CD4-positive, alpha-beta T cell treated with Interferon alpha-2 for 1 hour (primary cell): ENCODE measurements at regions not wholly inside any gene's neighbourhood (a gene's known extent, or its start where the extent isn't known, plus 50 kb on each side); places are given as distances from the start of the nearest gene placed in this dataset.
"Not testable (repeated sequence)": the region's sequence is repeated elsewhere in the genome, so short reads cannot be mapped to it uniquely, and the experiment has no call there.

Experiments
- DNase-seq, 2 donors: peaks; one replicate each; pipeline ENCODE4 v3.0.0-alpha.2; 2020 to 2022

DNA sequence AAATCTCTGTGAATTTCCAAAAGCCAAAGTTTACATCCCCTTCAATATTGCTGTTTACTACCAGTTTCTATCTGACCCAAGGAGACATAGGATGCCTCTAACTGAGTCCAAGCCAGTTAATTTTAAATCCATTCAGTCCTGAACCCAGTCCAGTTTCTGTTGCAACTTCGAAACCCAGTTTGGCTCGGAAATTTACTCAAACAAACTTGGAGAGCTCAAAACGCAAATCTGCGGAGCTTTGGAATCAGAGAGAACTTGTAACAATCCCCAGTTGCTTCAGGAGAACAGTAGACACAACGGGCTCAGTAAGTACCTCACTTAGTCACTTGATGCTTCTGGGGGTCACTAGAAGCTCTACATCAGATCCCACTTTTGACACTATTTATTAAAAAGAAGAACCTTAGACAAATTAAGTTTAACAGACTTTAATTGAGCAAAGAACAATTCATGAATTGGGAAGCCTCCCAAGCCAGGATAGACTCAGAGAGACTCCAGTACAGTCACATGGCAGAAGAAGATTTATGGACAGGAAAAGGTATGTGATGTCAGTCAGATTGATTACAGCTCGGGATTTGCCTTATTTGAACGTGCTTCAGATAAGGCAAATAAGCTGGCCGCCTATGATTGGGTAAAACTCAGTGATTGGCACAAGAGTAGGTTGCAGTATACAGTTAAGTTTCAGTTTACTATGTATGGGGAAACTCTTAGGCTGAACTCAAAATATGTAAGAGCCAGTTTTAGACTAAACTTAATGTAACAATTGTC, 118.0 kb downstream of the RFPL4B start:
- no peak for DNase-seq

DNA sequence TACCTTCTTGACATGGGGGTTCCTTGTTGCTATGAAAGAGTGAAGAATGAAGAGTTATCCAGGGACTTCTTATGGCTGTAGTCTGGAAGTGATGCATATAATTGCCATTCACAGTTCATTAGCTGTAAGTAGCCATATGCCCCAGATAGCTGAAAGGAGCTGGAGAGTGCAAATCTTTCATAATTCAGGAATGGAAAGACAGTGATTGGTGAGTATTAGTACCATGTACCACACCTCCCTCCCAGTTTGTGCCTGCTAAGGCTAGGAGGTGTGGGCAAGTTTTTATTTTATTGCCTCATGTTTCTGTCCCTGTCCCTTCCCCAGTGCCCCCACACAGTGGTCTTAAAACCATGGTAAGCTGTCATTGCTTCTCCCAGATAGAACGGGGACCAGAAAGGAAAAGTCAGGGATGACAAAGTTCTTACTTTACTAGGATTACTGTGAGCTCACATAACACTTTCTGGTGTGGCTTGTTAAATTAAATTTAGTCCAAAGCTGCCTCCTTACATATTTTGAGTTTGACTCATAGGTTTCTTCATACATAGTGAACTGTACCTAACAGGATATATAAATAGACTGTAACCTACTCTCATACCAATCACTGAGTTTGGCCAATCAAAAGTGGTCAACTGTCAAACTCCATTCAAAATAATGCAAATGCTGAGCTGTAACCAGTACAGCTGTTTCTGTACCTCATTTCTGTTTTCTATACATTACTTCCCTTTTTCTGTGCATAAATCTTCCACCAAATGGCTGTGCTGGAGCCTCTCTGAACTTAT, 119.4 kb downstream of the RFPL4B start:
- DNase-seq: no peak

DNA sequence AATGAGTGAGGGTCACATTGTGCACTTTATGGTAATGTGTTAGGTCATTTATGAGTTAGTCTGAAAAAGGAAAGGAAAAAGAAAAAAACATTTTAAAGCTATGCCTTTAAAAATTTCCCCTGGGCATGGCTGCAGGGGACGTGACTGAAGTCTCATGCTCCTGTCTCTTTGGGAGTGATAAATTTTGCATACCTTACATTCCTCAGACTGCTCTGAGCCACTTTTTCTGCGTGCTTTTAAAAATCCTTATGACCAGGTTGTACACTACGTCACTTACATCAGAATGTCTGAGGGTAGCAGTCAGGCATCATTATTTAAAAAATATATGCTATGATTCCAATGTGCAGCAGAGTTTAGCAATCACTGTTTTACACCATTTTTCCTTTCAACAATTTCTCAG, 121.2 kb downstream of the RFPL4B start:
- DNase-seq: no peak

DNA sequence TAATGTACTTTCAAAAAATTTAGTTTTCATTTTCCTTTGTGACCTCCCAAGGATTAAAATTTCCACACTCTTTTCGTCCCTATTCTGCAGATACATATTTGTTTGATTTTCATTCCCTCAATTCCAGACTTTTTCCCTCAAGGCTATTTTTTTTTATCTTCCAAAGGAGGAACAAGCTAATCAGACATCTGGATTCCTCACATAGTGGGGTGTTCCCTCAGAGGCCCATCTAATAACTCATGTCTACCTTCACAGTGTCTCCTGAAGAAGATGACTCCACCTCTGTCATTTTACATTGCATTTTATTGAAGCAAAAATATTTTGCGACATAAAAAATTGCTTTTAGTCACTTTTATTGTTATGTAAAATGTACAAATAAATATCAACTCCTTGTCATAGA, 122.2 kb downstream of the RFPL4B start:
- DNase-seq: no peak

DNA sequence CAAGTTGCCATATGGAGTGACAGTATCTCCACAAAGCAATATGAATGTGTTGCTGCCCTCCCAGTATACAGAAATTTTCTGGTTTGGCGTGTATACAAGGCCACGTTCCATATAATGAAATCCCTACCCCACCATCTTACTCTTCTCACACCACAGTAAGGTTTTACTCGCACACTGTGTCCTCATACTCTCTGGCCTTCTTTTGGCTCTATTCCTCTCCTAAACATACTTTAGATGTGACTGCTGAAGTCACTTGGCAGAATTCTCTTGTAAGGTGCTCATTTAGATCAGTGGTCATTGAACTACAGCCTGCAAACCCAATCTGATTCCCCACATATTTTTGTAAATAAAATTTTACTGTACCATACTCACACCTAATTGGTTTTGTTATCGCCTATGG, 123.2 kb downstream of the RFPL4B start:
- no peak for DNase-seq

DNA sequence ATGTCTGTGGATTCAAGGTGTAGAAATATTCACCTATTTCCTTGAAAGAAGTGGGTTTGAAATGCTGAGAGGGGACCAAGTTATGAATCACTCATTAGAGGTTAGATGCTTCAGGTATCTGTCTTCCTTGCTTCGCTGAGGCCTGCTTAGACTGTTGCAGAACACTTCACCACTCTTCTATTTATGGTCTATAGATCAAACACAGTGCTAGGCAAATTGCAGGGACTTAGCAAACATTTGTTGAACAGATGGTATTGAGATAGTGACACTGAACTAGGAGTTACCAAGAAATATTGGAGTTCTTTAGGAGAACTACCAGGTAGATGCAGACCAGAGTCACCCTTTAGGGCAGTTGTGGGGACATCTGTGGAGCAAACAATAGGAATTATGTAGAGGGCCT, 123.8 kb downstream of the RFPL4B start:
- DNase-seq: no peak

DNA sequence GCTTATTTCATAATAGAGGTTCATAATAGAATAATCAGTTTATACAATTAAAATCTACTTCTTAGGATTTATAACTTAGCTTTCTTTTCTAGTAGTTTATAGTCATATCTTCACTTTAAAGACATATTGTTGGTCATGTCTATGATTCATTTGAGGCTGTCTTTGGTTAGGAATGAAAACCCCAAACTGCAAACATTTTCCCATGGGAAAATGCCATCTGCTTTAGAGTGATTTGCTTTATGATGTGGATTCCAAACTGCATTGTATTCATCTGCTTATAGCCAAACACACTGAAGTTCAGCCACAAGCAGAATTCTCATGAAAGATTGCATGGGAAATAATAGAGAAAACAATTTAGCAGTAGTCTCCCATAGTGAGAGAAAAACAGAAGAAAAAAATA, 128.0 kb downstream of the RFPL4B start:
- no peak for DNase-seq

DNA sequence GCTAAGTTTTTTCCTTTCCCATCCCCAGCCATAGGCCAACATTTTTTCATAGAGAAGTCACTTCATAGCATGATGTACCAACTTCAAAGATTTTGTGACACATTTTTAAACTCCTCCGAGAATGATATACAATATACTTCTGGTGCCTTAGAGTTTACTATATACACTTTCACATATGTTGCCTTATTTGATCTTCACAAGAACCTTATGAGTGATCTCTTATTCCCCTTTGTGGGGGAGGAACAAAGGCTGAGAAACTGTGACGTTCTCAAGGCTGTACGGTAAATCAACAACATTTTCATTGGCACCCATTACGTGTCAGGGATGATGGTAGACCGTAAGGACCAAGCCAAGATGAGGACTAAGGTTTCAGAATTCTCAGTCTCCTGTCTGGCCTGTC, 130.0 kb downstream of the RFPL4B start:
- DNase-seq: no peak

DNA sequence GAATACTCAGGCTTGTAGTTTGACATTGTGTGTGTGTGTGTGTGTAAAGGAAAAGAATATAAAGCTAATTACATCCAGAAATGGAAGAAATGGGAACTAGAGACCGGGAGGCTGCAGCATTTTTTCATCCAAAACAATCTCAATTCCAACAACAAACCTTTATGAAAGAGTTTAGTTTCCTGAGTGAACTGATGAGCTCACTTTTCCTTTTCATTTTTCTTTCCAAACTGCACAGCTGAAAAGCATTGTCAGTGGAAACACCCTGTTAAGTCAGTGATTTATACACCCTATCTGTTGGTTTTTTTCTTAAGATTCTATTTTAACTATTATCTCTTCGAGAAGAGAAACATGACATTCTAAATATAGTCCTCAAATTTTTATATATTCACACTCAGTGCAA, 130.9 kb downstream of the RFPL4B start:
- DNase-seq: no peak

DNA sequence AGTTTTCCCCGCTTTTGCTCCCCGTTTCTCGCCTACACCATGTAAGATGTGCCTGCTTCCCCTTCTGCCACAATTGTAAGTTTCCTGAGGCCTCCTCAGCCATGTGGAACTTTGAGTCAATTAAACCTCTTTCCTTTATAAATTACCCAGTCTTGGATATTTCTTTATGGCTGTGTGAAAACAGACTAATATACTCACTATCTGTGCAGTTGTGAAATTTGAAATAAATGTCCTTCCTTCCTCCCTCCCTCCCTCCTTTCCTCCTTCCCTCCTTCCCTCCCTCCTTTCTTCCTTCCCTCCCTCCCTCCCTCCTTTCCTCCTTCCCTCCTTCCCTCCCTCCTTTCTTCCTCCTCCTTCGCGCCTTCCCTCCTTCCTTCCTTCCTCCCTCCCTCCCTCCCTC, 132.8 kb downstream of the RFPL4B start:
- DNase-seq: not testable (repeated sequence)

DNA sequence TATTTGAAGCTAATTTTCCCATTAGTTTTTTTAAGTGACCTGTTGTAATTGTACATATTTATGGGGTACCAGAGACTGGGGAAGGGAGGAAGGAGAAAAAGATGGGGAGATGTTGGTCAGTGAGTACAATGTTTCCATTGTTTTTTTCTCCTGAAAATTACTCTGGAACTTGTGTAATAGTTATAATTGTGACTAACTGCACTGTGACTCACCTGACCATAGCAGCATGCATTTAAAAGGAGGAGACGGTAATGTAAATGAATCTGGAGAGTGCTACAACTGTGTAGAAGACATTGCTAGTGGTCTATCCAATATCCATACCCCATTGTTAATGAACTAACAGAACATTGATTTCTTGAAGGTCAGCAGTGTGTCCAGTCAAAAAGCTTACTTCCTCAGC, 133.4 kb downstream of the RFPL4B start:
- DNase-seq: no peak

DNA sequence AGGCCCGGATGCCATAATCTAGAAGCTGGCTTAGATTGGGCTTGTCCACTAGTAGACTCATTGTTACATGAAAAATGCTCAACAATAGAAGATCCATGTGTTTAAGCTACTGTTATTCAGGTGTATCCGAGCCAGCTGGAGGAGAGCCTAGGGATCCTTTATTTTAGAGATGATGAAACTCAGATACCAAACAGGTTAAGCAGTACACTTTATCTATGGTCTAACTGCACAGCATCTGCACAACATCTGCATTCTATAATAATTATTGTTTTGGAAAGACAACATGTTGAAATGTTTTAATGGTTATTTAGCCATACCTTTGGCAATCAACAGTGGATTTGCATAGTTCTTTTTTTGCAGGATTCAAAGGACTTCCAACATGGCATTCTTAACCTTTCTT, 134.1 kb downstream of the RFPL4B start:
- DNase-seq: no peak

DNA sequence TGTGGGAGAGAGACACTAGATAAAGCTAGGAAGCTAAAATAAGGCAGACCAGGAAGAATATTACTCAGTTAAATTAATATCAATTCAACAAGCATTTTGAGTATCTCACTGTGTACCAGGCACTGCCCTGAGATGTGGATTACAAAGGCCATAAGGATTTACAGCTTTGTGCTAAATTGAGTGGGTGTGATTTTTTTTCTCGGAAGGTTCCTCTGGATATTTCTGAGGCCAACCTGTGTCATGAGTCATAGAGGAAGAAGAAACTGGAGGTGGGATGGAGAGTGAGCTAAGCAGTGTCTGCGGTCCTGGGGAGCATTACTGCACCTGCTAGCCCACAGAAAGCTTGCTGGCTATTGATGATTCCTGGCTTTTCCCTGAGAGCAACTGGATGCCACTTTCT, 135.2 kb downstream of the RFPL4B start:
- no peak for DNase-seq

DNA sequence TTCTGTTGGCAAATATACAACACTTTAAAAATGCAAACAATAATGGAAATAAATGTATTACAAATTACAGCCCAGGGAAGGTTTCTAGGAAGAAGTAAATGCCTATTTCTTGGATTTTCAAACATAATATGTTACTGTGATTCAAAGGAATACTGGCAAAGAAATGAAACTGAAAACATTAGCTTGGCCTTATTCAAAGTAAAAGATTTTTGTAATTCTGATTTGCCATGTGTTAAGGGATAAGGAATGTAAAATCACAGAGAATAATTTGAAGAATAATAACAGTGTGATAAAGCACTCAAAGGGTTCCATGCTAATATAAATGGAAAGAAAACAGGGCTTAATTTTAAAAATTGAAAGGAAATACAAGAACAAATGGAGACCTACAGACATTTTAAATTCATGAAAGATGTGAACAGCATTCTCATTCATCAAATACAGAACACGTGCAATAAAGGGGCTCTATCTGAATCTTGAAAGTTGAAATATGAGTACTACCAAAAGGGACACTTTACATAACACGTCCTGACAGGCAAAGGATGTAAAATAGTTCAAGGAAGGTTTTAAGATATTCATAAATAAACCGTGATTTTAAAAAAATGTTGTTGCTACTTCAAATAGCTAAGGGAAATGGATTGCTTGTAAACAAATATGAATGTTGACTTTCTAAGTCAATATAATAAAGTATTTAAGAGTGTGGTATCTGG, 138.1 kb downstream of the RFPL4B start:
- no peak for DNase-seq

DNA sequence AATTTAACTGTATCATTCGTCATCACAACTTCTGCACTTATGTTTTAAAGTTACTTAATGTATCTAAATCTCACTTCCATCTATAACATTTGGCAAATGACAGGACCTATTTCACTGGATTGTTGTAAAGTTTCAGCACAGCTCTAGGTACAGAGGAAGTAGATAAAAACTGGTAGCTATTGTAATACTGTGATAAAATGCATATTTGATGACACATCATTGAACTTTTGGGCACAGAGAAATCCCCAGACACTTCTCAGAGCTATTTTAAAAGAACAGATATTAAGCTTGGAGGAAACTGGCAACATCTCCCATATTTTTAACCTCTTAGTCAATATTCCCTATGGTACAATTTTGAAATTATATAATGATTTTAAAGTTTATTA, 138.7 kb downstream of the RFPL4B start:
- no peak for DNase-seq

DNA sequence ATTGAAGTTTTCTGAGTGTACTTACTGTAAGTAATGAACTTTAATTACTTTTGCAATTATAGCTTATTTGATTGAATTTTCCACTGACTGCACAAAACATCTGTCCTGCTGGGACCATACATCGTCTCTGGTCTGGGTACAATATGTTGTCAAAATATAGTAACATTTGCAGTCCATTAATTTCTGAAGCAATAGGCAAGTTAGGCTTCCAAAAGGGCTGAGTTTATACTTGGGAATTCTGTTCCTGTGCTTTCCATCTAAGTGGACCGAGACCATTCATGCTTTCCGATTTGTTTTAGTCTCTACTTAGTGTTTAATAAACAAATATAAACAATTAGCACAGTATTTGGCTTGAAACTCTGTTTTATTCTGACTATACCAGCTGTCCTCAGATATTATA, 139.3 kb downstream of the RFPL4B start:
- DNase-seq: no peak

DNA sequence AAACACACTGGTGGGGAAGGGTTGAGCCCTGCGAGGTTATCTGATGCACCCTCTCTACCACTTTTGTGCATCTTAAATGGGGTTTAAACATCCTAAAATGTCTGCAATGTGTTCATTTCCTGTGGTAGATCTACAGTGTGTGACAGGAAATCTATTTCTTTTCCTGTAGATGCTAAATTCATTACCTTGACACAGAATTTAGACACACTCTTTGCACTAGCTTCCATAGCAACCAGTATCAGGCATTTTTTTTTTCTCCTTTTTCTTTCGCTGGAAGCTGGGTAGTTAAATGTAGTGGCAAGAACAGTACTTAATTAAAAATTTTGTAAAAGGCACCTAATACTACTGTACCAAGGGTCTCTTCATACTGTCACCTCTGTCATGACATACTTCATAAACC, 141.1 kb downstream of the RFPL4B start:
- DNase-seq: no peak

DNA sequence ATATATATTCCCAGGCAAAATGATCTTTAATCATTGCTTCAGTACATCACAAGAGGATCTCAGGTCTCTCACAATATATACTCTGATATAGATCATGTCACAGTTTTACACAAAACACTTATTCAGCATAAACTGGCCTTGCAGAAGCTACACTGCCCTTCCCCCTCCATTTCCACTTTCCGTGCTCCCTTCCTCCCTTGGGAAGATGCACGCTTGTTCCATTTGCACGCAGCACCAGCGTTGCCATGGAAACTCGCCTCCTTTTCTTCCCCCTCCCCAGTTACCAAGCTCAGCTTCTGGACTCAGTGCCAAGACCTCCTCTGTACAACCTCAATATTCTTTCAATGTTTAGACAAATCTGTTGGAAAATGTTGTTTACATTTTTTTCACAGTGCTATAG, 154.6 kb downstream of the RFPL4B start:
- no peak for DNase-seq

DNA sequence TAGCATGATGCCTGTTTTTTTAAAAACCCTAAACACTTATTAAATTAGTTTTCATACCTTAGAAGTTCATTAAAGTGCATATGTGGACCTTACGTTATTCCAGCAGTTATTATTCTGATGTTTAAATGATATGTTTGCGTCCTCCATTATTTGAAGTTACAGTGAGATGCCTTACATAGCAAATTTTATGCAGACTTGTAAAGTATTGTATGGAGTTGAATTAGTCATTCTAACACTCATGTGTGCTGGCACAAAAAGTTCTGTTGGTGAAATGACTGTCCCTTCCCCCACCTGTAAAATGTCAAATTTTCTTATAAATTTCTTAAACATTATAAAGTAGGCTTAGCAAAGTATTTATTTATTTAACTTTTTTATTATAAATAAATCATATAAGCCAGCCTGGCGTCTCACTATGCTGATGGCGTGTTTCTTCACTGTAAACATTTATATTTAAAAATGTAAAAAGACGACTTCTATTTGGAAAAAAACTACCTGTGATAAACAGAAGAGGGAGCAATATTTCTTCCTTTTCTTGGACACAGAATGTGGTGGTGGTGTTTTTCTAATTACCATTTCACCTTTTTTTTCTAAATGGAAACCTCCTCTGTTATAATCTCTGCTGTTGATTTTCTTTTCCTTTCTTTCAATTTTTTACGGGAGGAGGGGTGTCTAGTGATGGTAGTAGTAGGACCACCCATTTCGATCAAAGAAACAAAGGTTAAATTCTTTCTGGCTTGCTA, 155.4 kb downstream of the RFPL4B start:
- no peak for DNase-seq

DNA sequence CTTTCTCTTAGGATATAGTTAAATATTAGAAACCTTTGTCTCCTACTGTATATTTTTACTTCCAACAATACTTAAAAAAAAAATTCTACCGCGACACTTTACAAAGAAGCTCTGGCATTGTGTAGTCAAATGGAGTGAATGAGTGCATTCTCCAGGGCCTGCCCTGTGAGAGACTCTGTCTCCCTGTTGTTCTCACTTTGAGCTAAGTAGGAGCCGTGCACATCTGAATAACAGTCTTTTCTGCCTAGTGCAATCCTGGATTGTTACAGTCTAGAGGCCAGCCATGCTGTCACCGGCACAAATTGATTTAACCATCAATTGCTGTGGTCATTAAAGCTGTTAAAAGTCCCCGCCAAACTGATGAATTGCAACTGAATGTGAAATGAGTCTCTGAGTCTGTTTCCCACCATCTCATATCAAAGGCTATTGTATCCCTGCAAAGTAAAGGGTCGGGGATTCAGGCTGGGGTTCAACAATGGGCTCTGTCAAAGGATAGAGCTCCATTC, 156.0 kb downstream of the RFPL4B start:
- no peak for DNase-seq

DNA sequence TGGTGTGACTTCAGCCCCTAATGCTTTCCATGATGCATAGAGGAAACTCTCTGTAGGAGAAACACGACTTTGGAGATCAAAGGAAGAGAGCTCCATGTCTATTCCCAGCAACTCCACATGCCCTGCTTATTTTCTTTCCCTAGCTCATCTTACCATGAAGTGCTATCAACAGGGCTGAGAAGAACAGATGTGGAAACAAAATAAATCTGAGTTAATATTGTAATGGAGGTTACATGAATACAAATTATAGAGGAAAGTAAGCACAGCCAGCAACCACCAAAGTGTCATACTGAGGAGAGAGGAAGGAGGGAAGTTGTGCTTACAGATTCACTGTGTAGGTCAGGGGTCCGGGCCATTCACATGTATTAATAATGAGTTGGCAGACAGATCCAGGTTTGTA, 157.5 kb downstream of the RFPL4B start:
- no peak for DNase-seq

DNA sequence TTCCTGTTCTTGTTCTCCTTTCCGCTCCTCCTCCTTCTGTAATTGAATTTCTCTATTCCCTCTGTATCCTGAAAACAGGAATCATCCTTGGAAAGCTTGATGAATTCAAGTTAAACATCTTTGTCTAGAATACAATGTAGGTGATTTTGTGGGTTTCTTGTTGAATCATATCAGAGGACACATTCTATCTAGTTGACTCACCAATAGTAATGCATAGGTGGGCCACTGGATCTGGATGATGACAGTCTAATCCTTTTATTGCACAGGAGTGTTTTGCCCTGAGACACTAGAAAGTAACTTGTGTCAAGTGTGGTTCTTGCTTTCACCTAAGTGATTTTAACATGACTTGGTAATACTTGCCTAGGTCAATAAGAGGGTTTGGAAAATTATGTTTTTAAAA, 164.3 kb downstream of the RFPL4B start:
- DNase-seq: no peak

DNA sequence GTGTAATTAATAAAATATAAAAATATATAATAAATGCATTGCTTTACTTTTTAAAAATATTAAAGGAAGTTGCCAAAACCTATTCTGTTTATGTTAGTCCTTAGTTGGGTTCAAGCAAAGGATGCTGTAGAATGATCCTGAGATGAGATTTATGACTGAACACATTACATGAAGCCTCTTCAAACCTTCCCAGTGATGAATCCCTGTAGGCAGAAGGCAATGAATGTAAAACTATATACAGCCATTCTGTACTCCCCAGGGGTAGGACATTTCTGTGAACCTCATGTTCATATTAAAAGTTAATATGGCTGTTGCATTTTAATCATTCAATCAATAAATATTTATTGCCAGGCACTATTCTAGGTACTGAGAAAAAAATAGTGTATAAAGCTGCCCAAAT, 166.0 kb downstream of the RFPL4B start:
- no peak for DNase-seq
